DND-41 (cell line): ENCODE measurements at regions not wholly inside any gene's neighbourhood (a gene's known extent, or its start where the extent isn't known, plus 50 kb on each side); places are given as distances from the start of the nearest gene placed in this dataset.

Experiments used
- EZH2 ChIP-seq: IDR thresholded peaks from 3 replicates; pipeline ENCODE4 v1.6.1; 2012; ENCODE audit warnings: borderline replicate concordance, low read depth, mild to moderate bottlenecking, moderate library complexity, low read length, inconsistent platforms; ENCODE audit not compliant: severe bottlenecking
- TF ChIP-seq, protein P1 (sequence below): IDR thresholded peaks from 2 replicates; pipeline ENCODE4 v1.5.1; 2012; ENCODE audit warnings: borderline replicate concordance, low read length, moderate library complexity, mild to moderate bottlenecking; ENCODE audit not compliant: poor library complexity, severe bottlenecking; ENCODE audit errors: extremely low read depth

GRCh38 chr2:122680662-122681061 lies 925.2 kb downstream of the TSN start:
- TF ChIP-seq, protein P1, sequence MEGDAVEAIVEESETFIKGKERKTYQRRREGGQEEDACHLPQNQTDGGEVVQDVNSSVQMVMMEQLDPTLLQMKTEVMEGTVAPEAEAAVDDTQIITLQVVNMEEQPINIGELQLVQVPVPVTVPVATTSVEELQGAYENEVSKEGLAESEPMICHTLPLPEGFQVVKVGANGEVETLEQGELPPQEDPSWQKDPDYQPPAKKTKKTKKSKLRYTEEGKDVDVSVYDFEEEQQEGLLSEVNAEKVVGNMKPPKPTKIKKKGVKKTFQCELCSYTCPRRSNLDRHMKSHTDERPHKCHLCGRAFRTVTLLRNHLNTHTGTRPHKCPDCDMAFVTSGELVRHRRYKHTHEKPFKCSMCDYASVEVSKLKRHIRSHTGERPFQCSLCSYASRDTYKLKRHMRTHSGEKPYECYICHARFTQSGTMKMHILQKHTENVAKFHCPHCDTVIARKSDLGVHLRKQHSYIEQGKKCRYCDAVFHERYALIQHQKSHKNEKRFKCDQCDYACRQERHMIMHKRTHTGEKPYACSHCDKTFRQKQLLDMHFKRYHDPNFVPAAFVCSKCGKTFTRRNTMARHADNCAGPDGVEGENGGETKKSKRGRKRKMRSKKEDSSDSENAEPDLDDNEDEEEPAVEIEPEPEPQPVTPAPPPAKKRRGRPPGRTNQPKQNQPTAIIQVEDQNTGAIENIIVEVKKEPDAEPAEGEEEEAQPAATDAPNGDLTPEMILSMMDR, result no peak
- no peak for TF ChIP-seq EZH2
